HG02623 (cell line): ENCODE measurements at regions not wholly inside any gene's neighbourhood (a gene's known extent, or its start where the extent isn't known, plus 50 kb on each side); places are given as distances from the start of the nearest gene placed in this dataset.

Source experiments
- ATAC-seq: cut with Tn5 transposase; IDR thresholded peaks from one replicate; pipeline ENCODE4 v1.9.1; 2021; ENCODE audit warnings: moderate library complexity; ENCODE audit not compliant: unreplicated experiment

GRCh38 chr21:43333298-43334062, 93.5 kb downstream of the SIK1 start:
- ATAC-seq, result no peak

- ATAC-seq, result no peak
Measured at GRCh38 chr21:43332861-43333297, 94.1 kb downstream of the SIK1 start.

DNA sequence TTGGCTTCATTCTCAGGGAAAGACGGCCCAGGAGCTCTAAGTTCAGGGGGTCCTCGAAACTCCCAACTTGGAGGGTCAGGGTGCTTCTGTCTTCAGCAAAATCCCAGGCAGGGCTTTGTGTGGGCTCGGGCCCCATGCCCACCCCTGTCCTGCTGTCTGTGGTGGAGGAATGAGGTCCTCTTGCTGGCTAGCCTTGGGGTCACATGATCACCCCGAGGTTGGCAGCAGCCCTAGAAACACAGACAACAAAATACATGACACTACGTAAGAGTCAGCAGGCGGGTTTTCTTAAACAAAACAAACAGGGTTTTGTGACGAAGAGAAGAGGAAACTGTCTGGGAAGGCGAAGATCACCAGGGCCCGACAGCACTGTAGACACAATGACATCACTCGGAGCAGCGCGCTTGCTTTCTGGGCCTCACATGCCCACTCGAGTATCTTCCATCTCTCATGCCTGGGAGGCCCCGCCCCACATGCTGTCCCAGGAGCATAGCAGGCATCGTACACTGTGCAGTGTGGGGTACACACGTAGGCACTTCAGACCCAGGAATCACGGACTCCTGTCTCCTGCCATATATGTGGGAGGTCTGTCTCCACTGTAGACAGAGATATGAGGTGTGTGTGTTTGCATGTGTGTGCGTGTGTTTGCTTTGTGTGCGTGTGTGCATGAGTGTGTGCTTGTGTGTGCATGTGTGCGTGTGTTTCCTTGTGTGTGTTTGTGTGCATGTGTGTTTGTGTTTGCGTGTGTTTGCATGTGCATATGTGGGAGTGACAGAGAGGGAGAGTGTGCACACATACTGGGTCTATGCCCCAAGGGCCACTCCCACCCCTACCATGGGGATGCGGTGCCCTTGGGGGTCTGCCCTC, 94.7 kb downstream of the SIK1 start:
- ATAC-seq, result no peak

DNA sequence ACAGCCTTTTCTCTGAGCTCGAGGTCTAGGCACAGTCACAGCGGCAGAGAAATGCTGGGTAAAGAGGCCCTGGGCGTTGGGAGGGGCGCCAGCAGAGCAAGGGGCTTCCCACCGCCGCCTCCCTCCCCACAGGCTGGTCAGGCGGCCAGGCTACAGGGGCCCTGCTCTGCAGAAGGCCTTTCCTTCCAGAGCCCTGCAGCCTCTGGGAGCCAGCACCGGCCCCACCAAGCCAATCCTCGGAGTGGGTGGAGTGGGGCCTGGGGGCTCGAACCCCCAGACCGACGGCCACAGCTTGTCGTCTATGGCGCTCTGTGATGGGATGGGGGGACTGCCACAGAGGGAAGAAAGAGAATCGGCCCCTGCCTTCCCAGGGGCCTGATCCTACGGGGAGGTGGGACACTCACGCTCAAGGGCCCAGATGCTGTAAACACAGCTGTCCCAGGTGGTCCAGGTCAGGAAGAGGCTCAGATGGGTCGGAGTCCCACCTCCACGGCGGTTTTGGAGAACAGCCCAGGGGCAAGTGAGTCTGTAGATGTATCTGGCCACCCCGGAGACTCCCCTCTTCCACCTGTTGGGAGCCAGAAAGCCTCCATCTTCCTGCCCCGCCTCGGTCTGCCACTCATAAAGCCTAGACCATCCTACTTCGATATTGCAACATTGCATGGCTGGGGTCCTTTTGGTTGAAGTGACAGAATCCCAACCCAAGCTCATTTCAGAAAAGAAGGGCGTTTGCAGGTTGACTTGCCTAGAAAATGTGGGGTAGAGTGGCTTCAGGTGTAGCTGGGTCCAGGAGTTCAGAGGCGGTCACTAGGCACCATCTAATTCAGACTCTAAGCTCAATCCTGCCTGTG, 95.6 kb downstream of the SIK1 start:
- no peak for ATAC-seq

- no peak for ATAC-seq
Measured at GRCh38 chr21:43330306-43330881, 96.5 kb downstream of the SIK1 start.

DNA sequence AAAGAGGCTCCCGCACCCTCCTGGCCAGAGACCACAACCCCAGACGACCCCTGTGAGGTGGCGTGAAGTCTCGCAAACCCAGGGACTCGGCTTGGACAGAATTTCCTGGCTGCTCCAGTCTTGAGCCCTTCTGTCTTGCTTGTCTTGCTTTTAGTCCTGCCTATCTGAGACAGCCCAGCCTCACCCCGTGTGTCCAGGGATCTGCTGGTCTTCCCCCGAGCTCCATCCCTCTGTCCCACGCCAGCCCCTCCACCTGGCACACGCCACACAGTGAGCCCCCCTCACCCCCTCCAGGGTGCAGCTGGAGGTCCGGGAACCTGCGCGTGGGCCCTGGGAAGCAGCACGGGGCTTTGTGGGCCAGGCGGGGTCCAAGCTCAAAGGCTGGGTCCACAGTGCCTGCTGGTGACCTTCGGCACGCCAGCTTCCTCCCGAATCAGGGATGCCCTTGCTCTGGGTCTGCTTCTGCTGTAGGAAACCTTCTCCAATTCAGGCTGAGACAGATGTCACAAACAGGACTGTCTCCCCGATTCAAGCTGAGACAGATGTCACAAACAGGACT, 97.1 kb downstream of the SIK1 start:
- no peak for ATAC-seq

DNA sequence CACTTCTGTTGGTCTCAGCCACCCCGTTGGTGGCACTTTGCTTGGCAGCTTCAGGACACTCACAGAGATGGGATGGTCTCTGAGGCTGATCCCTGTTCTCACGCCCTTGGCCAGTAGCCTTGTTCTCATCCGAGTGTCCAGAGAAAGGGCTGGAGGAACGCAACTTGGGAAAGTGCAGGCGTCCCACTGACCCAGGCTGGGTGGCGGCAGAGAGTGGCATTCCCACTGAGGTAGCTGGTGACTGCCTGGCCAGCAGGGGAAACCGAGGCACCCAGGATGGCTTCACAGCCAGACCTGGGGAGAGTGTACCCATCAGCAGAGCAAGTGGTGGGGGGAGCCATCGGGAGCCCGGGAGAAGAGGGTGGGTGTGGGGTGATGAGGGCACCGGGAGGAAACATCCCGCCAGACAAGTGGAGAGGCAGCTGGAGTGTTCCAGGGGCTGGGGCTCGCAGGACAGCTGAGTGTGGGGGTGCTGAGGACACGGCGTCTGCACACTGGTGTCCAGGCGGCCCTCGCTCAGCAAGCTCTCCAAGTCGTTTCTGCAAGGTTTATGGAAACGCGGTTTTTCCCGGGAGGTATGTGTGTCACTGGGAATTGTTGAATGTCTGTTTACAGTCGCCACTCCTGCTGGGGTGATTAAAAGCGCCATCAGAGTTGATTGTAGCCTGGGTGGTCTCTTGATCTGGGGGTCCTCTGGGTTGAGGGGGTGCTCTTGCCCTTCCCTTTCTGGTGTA, 97.8 kb downstream of the SIK1 start:
- no peak for ATAC-seq

DNA sequence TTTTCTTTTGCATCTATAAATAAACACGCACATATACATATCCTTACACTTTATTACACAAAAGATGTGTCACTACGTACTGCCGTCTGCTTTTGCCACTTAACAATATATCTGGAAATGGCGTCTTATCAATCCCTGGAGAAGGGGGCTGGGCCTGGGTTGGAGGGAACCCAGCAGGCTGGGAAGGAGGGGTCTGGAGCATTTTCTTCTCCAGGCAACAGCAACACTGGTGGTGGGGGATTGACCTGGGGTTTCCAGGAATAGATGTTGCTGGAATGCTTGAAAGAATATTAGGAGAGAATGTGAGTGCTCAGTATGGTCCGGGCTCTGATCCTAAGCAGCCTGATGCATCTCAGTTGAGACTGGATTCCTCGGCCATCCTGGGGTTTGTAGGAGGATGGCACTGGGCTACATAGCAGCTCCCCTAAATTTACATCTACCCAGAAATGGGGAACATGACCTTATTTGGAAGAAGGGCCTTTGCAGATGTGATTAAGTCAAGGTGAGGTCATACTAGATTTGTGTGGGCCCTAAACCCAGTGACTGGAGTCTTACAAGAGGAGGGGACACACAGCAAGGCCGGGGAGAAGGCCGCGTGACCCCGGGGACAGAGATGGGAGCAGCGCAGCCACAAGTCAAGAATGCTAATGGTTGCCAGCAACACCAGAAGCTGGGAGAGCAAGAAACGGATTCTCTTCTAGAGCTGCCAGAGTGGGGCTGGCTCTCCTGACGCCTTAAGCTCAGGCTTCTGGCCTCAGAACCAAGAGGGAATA, 98.6 kb downstream of the SIK1 start:
- ATAC-seq, result no peak

DNA sequence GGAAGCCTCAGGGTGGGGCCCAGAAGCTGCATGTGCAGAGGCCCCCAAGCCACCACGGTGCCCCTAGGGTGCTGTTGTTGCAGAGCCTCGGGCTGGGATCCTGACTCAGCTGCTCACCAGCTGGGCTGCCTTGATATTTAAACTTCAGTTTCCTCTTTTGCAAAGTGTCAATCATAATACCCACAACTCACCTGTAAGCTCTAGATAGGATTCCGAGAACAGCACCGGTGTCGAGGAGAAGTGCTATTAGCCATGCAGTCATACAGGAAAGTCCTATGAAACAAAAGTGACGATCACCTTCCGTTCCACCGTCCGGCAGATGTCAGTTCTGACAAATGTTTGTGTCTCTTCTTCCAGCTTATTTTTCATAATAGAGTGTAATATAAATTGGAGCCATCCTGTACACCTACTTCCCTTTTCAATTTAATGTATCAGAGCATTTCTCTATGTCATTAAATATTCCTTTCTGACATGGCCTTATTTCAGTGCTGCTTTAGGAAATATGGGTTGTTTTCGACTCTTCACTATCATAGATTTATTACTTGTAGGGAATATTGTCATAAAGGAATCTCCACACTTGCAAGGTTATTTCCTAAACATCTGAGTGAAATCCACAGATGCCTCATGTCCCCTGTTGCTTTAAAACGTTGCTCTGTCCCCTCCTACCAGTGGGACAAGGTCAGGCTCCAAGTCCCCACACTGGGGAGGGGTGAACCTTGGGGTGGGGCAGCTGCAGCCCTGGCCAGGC, 100.8 kb downstream of the SIK1 start:
- ATAC-seq, result no peak

DNA sequence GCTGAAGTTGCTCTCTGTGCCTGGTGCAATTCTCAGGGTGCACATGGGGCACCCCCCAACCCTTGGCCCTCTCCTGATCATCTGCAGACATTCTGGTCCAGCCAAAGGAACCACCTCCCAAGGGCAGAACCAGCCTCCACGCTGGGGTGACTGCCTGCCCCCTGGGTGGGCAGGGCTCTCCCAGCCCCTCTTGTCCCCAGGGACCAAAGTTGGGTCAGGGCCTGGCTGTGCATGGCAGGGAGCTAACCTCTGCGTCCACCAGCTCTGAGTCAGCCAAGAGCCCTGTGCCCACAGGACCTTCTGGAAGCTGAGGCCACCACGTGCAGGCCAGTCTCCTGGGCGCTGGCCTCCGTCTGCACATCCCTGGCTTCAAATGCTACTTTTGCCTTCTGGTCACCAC, 101.9 kb downstream of the SIK1 start:
- ATAC-seq, result no peak

GRCh38 chr21:43324596-43324995, 102.3 kb downstream of the SIK1 start:
- no peak for ATAC-seq

DNA sequence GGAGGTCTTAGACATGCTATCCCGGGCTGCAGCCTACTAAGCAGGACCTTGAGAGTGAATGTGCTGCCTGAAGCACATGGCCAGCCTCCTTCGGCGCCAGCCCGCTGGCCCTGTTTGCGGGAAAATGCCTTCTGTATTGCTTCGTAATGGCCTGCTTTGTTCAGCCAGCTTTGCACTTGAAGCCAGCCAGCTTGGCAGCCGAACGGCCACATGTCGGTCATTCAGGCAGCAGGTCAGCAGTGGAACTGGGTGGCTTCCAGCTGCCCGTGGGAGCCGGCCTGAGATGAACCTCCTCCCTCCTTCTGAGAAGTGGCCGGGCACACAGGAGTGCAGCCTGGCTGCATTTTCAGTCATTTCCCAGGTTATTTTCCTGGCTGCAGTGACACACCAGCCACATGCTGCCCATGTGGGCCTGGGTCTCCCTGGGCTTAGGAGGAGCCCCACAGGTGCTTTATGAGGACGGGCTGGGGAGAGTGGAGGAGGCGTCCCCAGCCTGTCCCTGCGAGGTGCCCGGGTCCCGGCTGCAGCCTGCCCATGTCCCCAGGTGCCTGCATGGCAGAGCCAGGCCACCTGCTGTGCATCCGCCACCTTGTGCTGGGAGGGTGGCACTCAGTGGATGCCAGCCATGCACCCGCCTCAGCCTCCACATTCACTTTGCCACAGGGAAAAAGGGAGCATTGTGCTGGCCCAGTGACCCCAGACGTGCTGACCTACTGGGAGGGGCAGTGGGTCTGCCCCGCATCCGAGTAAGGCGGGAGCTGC, 103.5 kb downstream of the SIK1 start:
- ATAC-seq, result no peak

DNA sequence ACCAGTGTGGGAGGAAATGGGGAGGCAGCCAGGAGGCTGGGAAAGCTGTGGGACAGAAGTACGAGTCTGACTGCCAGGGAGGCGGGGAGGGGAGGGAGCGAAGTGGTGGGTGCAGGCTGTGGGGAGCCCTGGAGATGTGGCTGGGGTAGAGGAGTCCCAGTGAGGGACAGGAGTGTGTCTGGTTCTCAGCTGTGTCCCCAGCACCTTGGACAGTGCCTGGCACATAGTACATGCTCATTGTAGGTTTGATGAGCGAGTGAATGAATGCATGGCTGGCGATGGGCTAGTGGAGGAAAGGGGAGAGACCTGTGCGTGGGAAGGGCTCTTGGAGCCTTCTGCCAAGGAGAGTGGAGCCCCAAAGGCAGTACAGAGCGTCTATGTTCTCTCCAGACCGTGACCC, 104.1 kb downstream of the SIK1 start:
- ATAC-seq, result no peak

GRCh38 chr21:43322311-43322710, 104.6 kb downstream of the SIK1 start:
- no peak for ATAC-seq

GRCh38 chr21:43321611-43322010, 105.3 kb downstream of the SIK1 start:
- no peak for ATAC-seq

DNA sequence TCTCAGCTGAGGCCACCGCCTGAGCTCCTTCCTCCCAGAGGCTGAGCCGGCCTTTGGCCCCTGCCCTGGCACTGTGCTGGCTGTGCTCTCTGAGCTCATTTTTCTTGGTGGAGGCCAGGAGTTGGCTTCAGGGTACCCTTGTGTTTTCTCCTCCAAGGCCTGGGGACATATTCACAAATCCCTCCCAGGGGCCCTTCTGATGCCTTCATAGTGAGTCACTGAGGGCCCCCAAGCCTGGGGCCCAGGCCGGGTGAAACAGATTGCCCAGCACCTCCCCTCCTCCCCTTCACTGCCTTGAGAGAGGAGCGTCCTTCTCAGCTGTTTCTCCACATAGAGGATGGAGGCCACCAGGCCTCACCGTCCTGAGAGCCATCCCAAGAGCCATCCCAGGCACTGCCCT, 105.8 kb downstream of the SIK1 start:
- no peak for ATAC-seq

DNA sequence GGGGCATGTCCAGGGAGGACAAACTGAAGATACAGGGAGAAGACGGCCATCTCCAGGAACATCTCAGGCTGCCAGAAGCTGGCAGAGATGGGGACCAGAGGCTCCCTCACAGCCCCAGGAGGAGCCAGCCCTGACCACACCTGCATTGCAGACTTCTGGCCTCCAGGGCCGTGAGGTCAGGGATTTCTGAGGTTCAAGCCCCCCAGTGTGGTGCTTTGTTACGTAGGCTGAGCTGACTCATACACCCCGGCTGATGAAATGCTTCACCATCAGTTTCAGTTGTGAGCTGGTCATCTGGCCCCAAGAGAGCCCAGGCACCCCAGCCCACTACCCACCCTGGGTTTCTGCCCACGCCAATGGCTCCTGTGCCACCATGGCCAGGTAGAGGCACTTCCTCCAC, 106.4 kb downstream of the SIK1 start:
- ATAC-seq, result no peak
